Hepatocyte (in vitro differentiated cells): ENCODE measurements at regions not wholly inside any gene's neighbourhood (a gene's known extent, or its start where the extent isn't known, plus 50 kb on each side); places are given as distances from the start of the nearest gene placed in this dataset.

ENCODE experiments used
- DNase-seq: peaks from one replicate; pipeline ENCODE4 v3.0.0-alpha.2; 2016; ENCODE audit warnings: low spot score
- H2AFZ ChIP-seq: fragments of 200-600 bp; sonication (generic); 2 replicates; pipeline ENCODE4 v1.6.0; 2016; ENCODE audit warnings: antibody characterized with exemption, mild to moderate bottlenecking
- H3K27ac ChIP-seq: fragments of 200-600 bp; sonication (generic); 2 replicates; pipeline ENCODE4 v1.5.1; 2016; ENCODE audit warnings: mild to moderate bottlenecking
- H3K27me3 ChIP-seq: fragments of 200-600 bp; sonication (generic); 2 replicates; pipeline ENCODE4 v1.6.1; 2016
- H3K36me3 ChIP-seq: fragments of 200-600 bp; sonication (generic); replicated peaks from 2 replicates; pipeline ENCODE4 v1.5.1; 2016; ENCODE audit warnings: low read depth; ENCODE audit not compliant: insufficient read depth
- H3K4me1 ChIP-seq: fragments of 200-600 bp; sonication (generic); 2 replicates; pipeline ENCODE4 v1.5.1; 2016; ENCODE audit warnings: mild to moderate bottlenecking, moderate library complexity; ENCODE audit not compliant: insufficient read depth
- H3K4me2 ChIP-seq: fragments of 200-600 bp; sonication (generic); 2 replicates; pipeline ENCODE4 v1.6.0; 2016
- H3K4me3 ChIP-seq: fragments of 200-600 bp; sonication (generic); 2 replicates; pipeline ENCODE4 v1.5.1; 2016; ENCODE audit warnings: mild to moderate bottlenecking
- H3K79me2 ChIP-seq: fragments of 200-600 bp; sonication (generic); 2 replicates; pipeline ENCODE4 v1.6.0; 2017; ENCODE audit warnings: mild to moderate bottlenecking
- H3K9me2 ChIP-seq: fragments of 200-600 bp; sonication (generic); replicated peaks from 2 replicates; pipeline ENCODE4 v1.6.0; 2017; ENCODE audit warnings: mild to moderate bottlenecking; ENCODE audit not compliant: insufficient read depth
- H3K9me3 ChIP-seq: fragments of 200-600 bp; sonication (generic); 2 replicates; pipeline ENCODE4 v1.5.1; 2016; ENCODE audit warnings: low read depth, mild to moderate bottlenecking
- H4K20me1 ChIP-seq: fragments of 200-600 bp; sonication (generic); 2 replicates; pipeline ENCODE4 v1.6.0; 2016; ENCODE audit warnings: mild to moderate bottlenecking; ENCODE audit not compliant: insufficient read depth, poor library complexity, severe bottlenecking
- EZH2 ChIP-seq: fragments of 200-600 bp; sonication (generic); IDR thresholded peaks from 2 replicates; pipeline ENCODE4 v1.6.1; 2016; ENCODE audit warnings: antibody characterized with exemption, mild to moderate bottlenecking, borderline replicate concordance
- EZH2phosphoT487 ChIP-seq: fragments of 200-600 bp; sonication (generic); IDR thresholded peaks from one replicate; pipeline ENCODE4 v1.6.1; 2018; ENCODE audit warnings: antibody characterized with exemption, mild to moderate bottlenecking, low read depth, moderate library complexity; ENCODE audit not compliant: unreplicated experiment, severe bottlenecking
- WGBS: methylation state at CpG from one replicate; pipeline ENCODE4 v1.1.6; 2016; ENCODE audit warnings: low lambda C conversion rate; ENCODE audit errors: missing lambda C conversion rate; 5-methylcytosine and 5-hydroxymethylcytosine counted together
- TF ChIP-seq, protein P1 (sequence below): fragments of 200-600 bp; sonication (generic); IDR thresholded peaks from 2 replicates; pipeline ENCODE4 v1.5.1; 2016; ENCODE audit warnings: antibody characterized with exemption, mild to moderate bottlenecking; ENCODE audit not compliant: poor library complexity

DNA sequence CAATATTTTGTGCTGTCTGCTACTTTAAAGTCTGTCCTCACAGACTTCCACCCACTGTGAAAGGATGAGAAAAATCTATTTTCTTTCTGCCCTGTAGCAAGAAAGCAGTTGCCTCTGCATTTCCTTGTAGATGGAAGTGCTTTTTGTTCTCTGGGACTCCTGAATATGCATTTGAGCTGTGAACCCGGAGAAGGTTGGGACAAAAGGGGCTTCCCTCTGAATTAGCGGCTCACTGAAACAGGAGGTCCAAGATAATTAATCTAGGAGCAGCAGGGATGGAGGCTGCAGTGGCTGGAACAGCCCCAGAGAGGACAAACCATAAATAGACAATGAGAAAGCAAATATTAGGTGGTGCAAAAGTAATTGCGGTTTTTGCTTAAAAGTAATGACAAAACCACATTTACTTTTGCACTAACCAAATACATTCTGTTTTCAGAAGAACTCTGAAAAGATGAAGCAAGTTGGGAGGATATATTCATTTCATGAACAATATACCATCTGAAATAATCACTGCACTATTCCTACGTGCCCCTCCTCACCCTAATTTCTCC, 143.4 kb upstream of the KBTBD8 start:
- 68% methylated on average over 4 of the region's 4 CpGs for WGBS
- no peaks in the 10 kb centered on the region for H3K9me2 ChIP-seq
- no peak overlapping the region for H3K4me3 ChIP-seq
- no peak for TF ChIP-seq EZH2phosphoT487
- TF ChIP-seq, protein P1, sequence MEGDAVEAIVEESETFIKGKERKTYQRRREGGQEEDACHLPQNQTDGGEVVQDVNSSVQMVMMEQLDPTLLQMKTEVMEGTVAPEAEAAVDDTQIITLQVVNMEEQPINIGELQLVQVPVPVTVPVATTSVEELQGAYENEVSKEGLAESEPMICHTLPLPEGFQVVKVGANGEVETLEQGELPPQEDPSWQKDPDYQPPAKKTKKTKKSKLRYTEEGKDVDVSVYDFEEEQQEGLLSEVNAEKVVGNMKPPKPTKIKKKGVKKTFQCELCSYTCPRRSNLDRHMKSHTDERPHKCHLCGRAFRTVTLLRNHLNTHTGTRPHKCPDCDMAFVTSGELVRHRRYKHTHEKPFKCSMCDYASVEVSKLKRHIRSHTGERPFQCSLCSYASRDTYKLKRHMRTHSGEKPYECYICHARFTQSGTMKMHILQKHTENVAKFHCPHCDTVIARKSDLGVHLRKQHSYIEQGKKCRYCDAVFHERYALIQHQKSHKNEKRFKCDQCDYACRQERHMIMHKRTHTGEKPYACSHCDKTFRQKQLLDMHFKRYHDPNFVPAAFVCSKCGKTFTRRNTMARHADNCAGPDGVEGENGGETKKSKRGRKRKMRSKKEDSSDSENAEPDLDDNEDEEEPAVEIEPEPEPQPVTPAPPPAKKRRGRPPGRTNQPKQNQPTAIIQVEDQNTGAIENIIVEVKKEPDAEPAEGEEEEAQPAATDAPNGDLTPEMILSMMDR = no peak
- TF ChIP-seq EZH2 = no peak
- no peaks in the 10 kb centered on the region for H3K27me3 ChIP-seq
- H2AFZ ChIP-seq = no peak overlapping the region
- H3K4me2 ChIP-seq = no peak overlapping the region
- no peaks in the 10 kb centered on the region for H3K4me1 ChIP-seq
- no peaks in the 10 kb centered on the region for H3K9me3 ChIP-seq
- no peaks in the 10 kb centered on the region for H3K36me3 ChIP-seq
- no peaks in the 10 kb centered on the region for H3K79me2 ChIP-seq
- DNase-seq = no peak
- H4K20me1 ChIP-seq = no peaks in the 10 kb centered on the region
- H3K27ac ChIP-seq = no peak overlapping the region

DNA sequence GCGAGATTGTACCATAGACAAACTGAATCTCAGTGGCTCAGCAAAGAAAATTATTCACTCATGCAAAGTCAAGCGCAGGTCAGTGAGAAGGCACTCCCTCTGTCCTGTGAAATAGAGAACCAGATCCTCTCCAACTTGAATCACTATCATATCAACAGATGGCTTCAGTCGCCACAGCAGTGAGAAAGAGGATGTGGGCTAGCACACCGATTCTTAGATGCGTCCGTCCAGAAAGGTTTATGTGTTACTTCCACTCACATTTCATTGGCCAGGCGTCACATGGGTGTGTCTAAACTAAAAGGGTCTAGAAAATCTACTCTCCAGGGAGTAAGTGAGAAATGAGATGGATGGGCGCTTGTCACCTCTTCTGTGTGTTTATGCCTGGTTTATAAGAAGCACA, 141.6 kb upstream of the KBTBD8 start:
- Histone ChIP-seq H3K9me2 (no peaks in the 10 kb centered on the region), H3K79me2 (no peaks in the 10 kb centered on the region), H3K4me2 (no peak overlapping the region), H3K4me1 (no peaks in the 10 kb centered on the region), H3K27ac (no peak overlapping the region), H3K4me3 (no peak overlapping the region), H4K20me1 (no peaks in the 10 kb centered on the region), H3K27me3 (no peaks in the 10 kb centered on the region), H3K9me3 (no peaks in the 10 kb centered on the region), H3K36me3 (no peaks in the 10 kb centered on the region), H2AFZ (no peak overlapping the region)
- DNase-seq = no peak
- TF ChIP-seq EZH2phosphoT487 (no peak), EZH2 (no peak)
- TF ChIP-seq, protein P1 = no peak
- 83% methylated on average over 8 of the region's 8 CpGs for WGBS

DNA sequence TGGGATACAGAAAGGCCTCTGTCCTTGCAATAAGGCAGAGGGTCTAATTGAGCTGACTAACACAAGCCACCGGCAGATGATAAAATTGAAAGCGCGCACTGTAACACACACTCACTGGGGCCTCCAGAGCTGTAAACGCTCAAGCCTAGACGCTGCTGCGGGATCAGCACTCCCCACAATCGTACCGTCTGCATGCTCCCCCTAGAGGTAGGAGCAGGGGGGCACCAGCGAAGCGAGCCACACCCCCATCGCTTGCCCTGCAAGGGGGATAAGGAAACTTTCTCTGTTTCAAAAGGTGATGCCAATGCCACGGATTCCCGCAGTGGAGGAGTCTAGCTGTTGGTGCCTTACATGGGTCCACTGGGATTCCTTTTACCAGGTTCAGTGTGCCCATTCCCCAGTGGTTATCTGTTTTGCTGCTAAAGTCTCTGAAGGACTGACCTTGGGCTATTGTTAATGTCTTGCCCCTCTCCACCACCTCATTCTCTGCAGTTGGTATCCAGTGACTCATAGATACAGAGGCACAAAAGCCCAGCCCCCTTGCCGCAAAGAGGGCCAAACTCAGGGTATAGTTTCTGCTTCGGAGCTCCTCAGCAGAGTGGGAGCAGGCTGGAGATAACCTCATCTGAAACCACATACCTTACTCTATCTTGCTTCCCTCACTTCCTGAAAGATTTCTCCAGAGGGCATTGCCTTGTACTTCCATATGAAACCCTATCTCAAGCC, 139.3 kb upstream of the KBTBD8 start:
- Histone ChIP-seq H3K27ac (no peak overlapping the region), H3K4me3 (no peak overlapping the region), H4K20me1 (no peaks in the 10 kb centered on the region), H3K9me2 (no peaks in the 10 kb centered on the region), H2AFZ (no peak overlapping the region), H3K4me2 (no peak overlapping the region), H3K79me2 (no peaks in the 10 kb centered on the region), H3K4me1 (no peaks in the 10 kb centered on the region), H3K36me3 (no peaks in the 10 kb centered on the region), H3K9me3 (no peaks in the 10 kb centered on the region), H3K27me3 (no peaks in the 10 kb centered on the region)
- 56% methylated on average over 15 of the region's 15 CpGs for WGBS
- no peak for TF ChIP-seq EZH2
- TF ChIP-seq, protein P1 = no peak
- TF ChIP-seq EZH2phosphoT487 = no peak
- DNase-seq = no peak
